Keratinocyte (primary cell): ENCODE measurements at regions not wholly inside any gene's neighbourhood (a gene's known extent, or its start where the extent isn't known, plus 50 kb on each side); places are given as distances from the start of the nearest gene placed in this dataset.

Experiments
- DNase-seq: peaks from one replicate; pipeline ENCODE4 v3.0.0-alpha.2; 2011; ENCODE audit warnings: low read depth, missing footprints, low spot score
- FAIRE-seq: peaks from 2 replicates; lab custom pipeline; 2011; peaks lifted over from hg19 to GRCh38; lab: Jason Lieb, UNC
- H2AFZ ChIP-seq: 2 replicates; pipeline ENCODE4 v1.6.0; 2012; ENCODE audit warnings: low read length, control low read depth, inconsistent platforms; ENCODE audit not compliant: control insufficient read depth
- H3K27ac ChIP-seq: 2 replicates; pipeline ENCODE4 v1.5.1; 2011; ENCODE audit warnings: low read length; ENCODE audit not compliant: control insufficient read depth, insufficient read depth
- H3K27me3 ChIP-seq: 3 replicates; pipeline ENCODE4 v1.6.0; 2011; ENCODE audit warnings: low read length; ENCODE audit not compliant: control insufficient read depth, insufficient read depth; ENCODE audit errors: extremely low read depth
- H3K36me3 ChIP-seq, 2 experiments: 2 replicates in 1 of 2; 3 replicates in 1 of 2; pipeline ENCODE4 v1.5.1; 2011; ENCODE audit warnings: low read length in 2 of 2, mild to moderate bottlenecking in 1 of 2; ENCODE audit not compliant: control insufficient read depth in 2 of 2, insufficient read depth in 2 of 2; ENCODE audit errors: extremely low read depth in 1 of 2
- H3K4me1 ChIP-seq: 3 replicates; pipeline ENCODE4 v1.5.1; 2011; ENCODE audit warnings: low read length; ENCODE audit not compliant: control insufficient read depth, insufficient read depth; ENCODE audit errors: extremely low read depth
- H3K4me2 ChIP-seq: 3 replicates; pipeline ENCODE4 v1.6.0; 2011; ENCODE audit warnings: low read depth, low read length; ENCODE audit not compliant: control insufficient read depth, insufficient read depth; ENCODE audit errors: extremely low read depth
- H3K4me3 ChIP-seq, 3 experiments: fragments of 200-600 bp in 1 of 3; sonication (generic) in 1 of 3; 2 replicates in 2 of 3; 3 replicates in 1 of 3; pipeline ENCODE4 v1.5.1; 2011 to 2016; ENCODE audit warnings: low read length in 3 of 3, mild to moderate bottlenecking in 3 of 3, control low read depth in 2 of 3, inconsistent platforms in 1 of 3, low read depth in 1 of 3, mixed read lengths in 1 of 3, mixed run types in 1 of 3, moderate library complexity in 1 of 3; ENCODE audit not compliant: control insufficient read depth in 2 of 3, insufficient read depth in 2 of 3; ENCODE audit errors: extremely low read depth in 1 of 3
- H3K79me2 ChIP-seq: 2 replicates; pipeline ENCODE4 v1.6.0; 2012; ENCODE audit warnings: low read length; ENCODE audit not compliant: control insufficient read depth, insufficient read depth
- H3K9ac ChIP-seq: 3 replicates; pipeline ENCODE4 v1.6.0; 2011; ENCODE audit warnings: low read length; ENCODE audit not compliant: control insufficient read depth, insufficient read depth; ENCODE audit errors: extremely low read depth
- H3K9me1 ChIP-seq: 3 replicates; pipeline ENCODE4 v1.6.0; 2011; ENCODE audit warnings: low read length; ENCODE audit not compliant: control insufficient read depth, insufficient read depth; ENCODE audit errors: extremely low read depth
- H3K9me3 ChIP-seq: 2 replicates; pipeline ENCODE4 v1.5.1; 2012; ENCODE audit warnings: low read depth, low read length; ENCODE audit not compliant: control insufficient read depth
- H4K20me1 ChIP-seq: 3 replicates; pipeline ENCODE4 v1.6.0; 2011; ENCODE audit warnings: low read length; ENCODE audit not compliant: control insufficient read depth, insufficient read depth; ENCODE audit errors: extremely low read depth
- CTCF ChIP-seq, 3 experiments: IDR thresholded peaks in 1 of 3; conservative IDR thresholded peaks in 1 of 3; optimal IDR thresholded peaks in 1 of 3; 2 replicates in 2 of 3; 3 replicates in 1 of 3; pipeline versions ENCODE3 to v1.5.1; 2011; ENCODE audit warnings: low read length in 3 of 3, mild to moderate bottlenecking in 3 of 3, moderate library complexity in 2 of 3, control low read depth in 1 of 3, inconsistent platforms in 1 of 3; ENCODE audit not compliant: insufficient read depth in 2 of 3; ENCODE audit errors: extremely low read depth in 1 of 3
- EZH2 ChIP-seq: IDR thresholded peaks from one replicate; pipeline ENCODE4 v1.6.1; 2012; ENCODE audit warnings: inconsistent platforms, mild to moderate bottlenecking, low read length, moderate library complexity
- dilution Hi-C: fragments of 300-500 bp; cut with MboI; formaldehyde crosslinking; loops from one replicate; pipeline ENCODE4 v1.7.0; 2020; ENCODE audit warnings: low sequenced_read_pairs; ENCODE audit not compliant: extremely low pct_ligation_motif_present

GRCh38 chr7:21355406-21355874, 72.4 kb upstream of the SP4 start:
- TF ChIP-seq CTCF (optimal IDR thresholded peaks at IDR 0.05 in 1 of 3, IDR thresholded peaks at IDR 0.05 in 1 of 3, conservative IDR thresholded peaks at IDR 0.05 in 1 of 3; ENCODE audit: extremely low read depth in 1 of 3, insufficient read depth in 2 of 3, low read length in 3 of 3) = no peak
- TF ChIP-seq EZH2 = no peak
- FAIRE-seq (no peak), DNase-seq (no peak)
- H3K4me2 ChIP-seq = no peak overlapping the region
- no peaks in the 10 kb centered on the region for H3K27me3 ChIP-seq
- H3K4me3 ChIP-seq = no peak overlapping the region
- dilution Hi-C loops = no loop called here
- no peak overlapping the region for H3K9ac ChIP-seq
- no peak overlapping the region for H3K27ac ChIP-seq
- no peaks in the 10 kb centered on the region for H4K20me1 ChIP-seq
- H3K79me2 ChIP-seq = no peaks in the 10 kb centered on the region
- no peaks in the 10 kb centered on the region for H3K4me1 ChIP-seq
- H3K9me3 ChIP-seq = no peaks in the 10 kb centered on the region
- no peaks in the 10 kb centered on the region for H3K36me3 ChIP-seq
- H2AFZ ChIP-seq = no peak overlapping the region
- H3K9me1 ChIP-seq = no peaks in the 10 kb centered on the region

GRCh38 chr7:21356616-21357015, 71.3 kb upstream of the SP4 start:
- DNase-seq (no peak), FAIRE-seq (no peak)
- no peak overlapping the region for H2AFZ ChIP-seq
- no peaks in the 10 kb centered on the region for H3K4me1 ChIP-seq
- no peak overlapping the region for H3K27ac ChIP-seq
- H3K4me2 ChIP-seq = no peak overlapping the region
- H3K4me3 ChIP-seq = no peak overlapping the region
- H3K27me3 ChIP-seq = no peaks in the 10 kb centered on the region
- no peak overlapping the region for H3K9ac ChIP-seq
- H4K20me1 ChIP-seq = no peaks in the 10 kb centered on the region
- no peaks in the 10 kb centered on the region for H3K9me3 ChIP-seq
- H3K9me1 ChIP-seq = no peaks in the 10 kb centered on the region
- no peak for TF ChIP-seq CTCF (optimal IDR thresholded peaks at IDR 0.05 in 1 of 3, IDR thresholded peaks at IDR 0.05 in 1 of 3, conservative IDR thresholded peaks at IDR 0.05 in 1 of 3; ENCODE audit: extremely low read depth in 1 of 3, insufficient read depth in 2 of 3, low read length in 3 of 3)
- no peak for TF ChIP-seq EZH2
- H3K79me2 ChIP-seq = no peaks in the 10 kb centered on the region
- no peaks in the 10 kb centered on the region for H3K36me3 ChIP-seq
- dilution Hi-C loops = no loop called here
